ELF-1 (cell line): ENCODE measurements at regions not wholly inside any gene's neighbourhood (a gene's known extent, or its start where the extent isn't known, plus 50 kb on each side); places are given as distances from the start of the nearest gene placed in this dataset.

Experiments
- DNase-seq: peaks from one replicate; pipeline ENCODE4 v3.0.0-alpha.2; 2016; ENCODE audit warnings: low read depth, low spot score

DNA sequence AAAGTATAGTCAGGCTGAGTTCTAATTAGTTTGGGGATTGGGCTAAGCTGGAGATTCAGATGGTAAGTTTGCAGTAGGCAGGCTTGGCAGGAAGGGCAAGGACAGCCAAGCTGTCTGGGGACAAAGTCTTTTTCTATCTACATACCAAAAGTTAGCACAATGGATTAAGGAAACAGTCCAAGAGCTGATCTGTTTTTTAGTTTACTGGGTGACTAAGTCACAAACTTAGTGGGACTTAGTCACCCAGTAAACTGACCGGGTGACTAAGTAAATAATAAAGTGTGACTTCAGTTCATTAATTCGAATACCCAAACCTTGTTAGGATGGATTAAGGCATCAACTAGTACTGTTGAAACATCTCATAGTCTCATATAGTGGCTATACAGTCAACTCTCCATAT is 1386.0 kb upstream of the CELF4 start:
- no peak for DNase-seq

GRCh38 chr18:38948436-38948835 is 1382.8 kb upstream of the CELF4 start:
- no peak for DNase-seq

DNA sequence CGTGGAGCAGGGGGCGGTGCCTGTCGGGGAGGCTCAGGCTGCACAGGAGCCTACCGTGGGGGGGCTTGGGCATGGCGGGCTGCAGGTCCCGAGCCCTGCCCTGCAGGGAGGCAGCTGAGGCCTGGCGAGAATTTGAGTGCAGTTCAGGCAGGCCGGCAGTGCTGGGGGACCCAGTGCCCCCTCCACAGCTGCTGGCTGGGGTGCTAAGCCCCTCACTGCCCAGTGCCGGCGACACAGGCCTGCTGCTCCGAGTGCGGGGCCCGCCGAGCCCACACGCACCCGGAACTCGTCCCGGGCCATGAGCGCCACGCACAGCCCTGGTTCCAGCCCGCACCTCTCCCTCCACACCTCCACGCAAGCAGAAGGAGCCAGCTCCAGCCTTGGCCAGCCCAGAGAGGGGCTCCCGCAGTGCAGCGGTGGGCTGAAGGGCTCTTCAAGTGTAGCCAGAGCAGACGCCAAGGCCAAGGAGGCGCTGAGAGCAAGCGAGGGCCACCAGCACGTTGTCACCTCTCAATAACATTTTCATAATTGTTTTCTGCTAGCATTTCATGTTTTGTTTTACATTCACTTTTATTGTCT is 1378.9 kb upstream of the CELF4 start:
- DNase-seq: no peak

DNA sequence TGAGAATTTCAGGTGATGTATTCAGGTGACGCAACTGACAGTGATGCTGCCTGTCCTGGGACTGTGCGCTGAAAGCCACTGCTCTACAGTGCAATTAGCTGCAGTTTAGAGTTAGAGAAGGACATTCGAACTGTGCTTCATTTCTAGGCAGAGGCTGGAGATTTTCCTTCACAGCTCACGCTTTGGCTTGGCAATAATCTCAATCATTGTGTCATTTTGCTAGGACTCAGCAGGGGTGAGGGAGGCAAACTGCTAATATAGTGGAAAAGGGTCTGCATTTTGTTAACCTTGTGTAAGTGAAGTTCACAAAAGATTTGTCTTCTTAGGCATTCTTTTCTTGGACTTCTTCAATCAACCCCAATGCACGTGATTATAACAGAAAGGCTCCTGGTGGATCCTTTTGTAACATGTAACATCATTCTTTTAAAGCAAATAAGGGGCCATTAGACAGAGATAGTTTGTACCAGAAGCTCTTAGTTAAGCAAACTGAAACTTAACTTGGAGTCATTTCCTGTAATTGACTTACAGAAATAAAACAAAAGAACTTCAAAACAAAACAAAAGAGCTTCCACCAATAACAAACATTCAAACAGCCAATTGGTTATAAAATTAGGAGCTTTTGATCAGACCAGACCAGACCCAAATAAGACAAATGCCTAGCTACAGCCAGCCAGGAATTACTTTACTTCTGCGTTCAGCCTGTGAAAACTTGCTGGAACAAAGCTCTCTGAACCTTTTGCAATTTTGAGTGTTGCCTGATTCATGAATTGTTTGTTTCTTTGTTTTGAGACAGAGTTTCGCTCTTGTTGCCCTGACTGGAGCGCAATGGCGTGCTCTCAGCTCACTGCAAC is 1376.3 kb upstream of the CELF4 start:
- DNase-seq: no peak

GRCh38 chr18:38940863-38941531 is 1375.4 kb upstream of the CELF4 start:
- DNase-seq: peak; percentile 56

DNA sequence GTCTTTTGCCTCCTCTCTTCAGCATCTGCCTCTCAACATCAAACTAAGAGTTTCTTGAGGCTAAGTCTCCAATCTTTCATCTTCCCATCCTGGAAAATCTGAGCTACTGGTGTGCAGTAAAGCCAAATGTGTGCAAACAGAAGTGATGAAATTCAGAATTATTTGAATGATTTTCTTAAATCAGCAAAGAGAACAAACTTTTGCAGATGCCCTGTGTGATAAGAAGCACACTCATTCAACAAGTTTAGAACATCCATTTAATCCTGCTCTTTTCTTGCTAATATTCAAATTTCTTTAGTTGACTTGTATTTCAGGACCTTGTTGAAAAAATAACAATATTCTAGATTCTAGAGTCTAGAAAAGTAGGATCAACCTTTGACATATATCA is 1374.9 kb upstream of the CELF4 start:
- DNase-seq: no peak

- no peak for DNase-seq
These were observed 1368.4 kb upstream of the CELF4 start for GRCh38 chr18:38933910-38934510.

GRCh38 chr18:38933322-38933721 is 1367.7 kb upstream of the CELF4 start:
- DNase-seq: no peak

DNA sequence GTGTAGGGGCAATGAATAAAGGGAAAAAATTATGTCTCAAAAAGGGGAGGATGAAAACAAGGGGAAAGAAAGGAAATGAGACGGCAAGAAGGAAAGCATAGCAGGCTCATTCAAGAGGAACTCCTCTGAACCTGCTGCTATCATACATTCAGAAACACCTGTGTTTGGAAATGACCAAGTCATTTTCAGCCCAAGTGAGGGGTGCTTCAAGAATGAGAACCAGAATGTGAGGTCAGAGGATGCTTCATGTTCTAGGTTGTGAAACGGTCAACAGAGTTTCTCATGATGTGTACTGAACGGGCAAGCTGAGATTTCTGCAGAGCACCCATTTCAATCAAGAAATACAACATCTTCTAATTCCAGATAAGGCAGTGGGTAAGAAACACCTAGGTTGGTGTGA is 1367.2 kb upstream of the CELF4 start:
- no peak for DNase-seq

DNA sequence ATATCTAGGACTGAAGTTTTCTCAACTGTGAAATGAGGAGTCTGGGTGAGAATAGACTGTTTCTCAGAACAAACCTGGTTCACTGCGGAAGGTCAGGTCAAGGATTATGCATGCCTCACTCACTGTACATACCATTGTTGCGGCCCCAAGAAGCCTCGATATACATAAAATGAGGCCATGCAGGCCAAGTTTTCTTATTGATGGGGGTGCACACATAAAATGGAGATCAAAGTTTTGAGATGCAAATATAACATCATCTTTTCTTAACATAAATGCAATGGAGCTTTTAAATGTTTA is 1366.1 kb upstream of the CELF4 start:
- DNase-seq: no peak

GRCh38 chr18:38930881-38931753 is 1365.5 kb upstream of the CELF4 start:
- DNase-seq: no peak

DNA sequence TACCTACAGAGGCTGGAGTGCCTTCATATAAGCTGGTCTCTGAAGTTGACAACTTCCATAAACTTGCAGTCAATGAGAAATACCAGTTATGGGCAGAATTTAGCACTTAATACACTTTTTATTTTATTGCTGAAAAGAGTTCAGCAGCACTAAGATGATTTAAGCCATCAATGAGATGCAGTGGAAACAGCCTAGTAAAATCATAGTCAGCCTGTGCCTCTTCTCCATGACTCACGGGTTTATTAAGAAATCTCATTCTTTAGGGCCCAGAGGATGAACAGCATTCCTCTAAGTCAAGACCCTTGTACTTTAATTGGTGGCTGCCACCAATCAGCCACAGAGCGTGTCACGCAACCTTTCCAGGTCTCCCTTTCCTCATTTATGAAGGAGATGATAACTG is 1357.9 kb upstream of the CELF4 start:
- DNase-seq: no peak

GRCh38 chr18:38923126-38923525 is 1357.5 kb upstream of the CELF4 start:
- no peak for DNase-seq

DNA sequence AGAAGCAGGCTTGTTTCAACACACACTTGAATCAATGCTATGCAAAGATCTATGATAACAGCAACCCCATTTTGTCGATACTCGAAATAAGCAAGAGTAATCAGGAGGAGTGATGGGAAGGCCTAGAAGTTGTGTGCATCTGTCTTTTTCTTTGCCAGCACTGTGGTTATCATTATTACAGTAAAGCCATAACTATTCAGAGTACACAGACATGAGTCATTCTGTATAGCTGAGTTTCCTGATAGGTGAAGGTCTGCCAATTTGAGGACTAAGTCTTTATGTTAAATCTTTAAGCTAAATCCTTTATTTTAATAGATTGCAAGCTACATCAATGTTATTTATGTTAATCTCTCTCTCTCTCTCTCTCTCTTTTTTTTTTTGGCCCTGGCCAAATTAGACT is 1344.4 kb upstream of the CELF4 start:
- DNase-seq: no peak

- DNase-seq: no peak
These were observed 1337.2 kb upstream of the CELF4 start for GRCh38 chr18:38902796-38903195.

- DNase-seq: no peak
These were observed 1334.8 kb upstream of the CELF4 start for GRCh38 chr18:38900445-38900844.

- DNase-seq: no peak
These were observed 1334.4 kb upstream of the CELF4 start for GRCh38 chr18:38900031-38900430.

GRCh38 chr18:38899252-38899651 is 1333.7 kb upstream of the CELF4 start:
- no peak for DNase-seq

DNA sequence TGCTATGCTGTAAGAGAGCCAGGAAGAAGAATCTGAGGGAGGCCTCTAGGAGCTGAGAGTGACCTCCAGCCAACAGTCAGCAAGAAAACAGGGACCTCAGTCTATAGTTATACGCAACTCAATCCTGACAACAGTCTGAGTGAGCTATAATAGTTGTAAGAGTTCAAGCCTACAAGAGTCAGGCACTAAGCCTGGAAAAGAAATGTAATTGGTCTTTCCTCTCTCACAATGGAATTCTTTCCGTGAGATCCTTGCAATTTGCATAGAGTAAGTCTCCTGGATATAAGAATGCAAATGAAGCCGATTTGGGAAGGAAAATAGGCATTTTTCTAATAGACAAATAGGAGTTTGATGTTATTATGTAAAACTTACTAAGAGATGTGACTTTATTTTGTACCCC is 1332.6 kb upstream of the CELF4 start:
- DNase-seq: no peak

DNA sequence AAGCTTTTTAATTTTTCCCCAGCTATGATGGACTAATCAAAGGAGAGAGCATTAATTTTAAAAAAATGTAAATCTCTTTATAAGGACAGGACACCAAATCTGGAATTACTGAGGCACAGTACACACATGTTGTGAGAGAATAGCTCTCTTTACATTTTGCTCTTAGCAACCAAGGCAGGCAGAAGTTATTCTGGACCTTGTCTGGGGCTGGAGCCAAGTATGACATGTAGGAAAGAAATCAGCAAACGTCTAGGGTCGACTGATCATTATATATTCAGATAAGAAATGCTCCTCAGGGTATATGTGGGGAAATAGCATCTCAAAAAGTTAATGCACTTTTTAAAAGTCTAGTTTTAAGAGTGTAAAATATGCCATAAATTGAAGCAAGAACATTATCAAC is 1330.0 kb upstream of the CELF4 start:
- DNase-seq: no peak

DNA sequence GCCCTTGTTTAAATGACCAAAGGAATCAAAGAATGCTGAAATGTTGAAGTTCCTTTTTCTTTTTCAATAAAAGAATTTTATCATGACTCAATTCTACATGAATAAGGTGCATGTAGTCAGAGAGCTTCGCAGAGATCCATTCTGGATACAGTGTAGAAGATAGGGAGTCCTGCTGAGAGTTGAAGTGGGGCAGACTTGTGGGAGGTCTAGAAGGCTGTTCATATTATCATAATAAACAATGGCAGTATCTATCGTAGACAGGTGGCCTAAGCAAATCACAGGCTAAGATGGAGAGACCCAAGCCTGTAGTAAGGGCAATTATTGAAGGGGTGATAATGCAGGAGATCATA is 1322.0 kb upstream of the CELF4 start:
- DNase-seq: no peak
